Kidney tubule cell (primary cell): ENCODE measurements at regions not wholly inside any gene's neighbourhood (a gene's known extent, or its start where the extent isn't known, plus 50 kb on each side); places are given as distances from the start of the nearest gene placed in this dataset.

Source experiments
- DNase-seq: peaks from one replicate; pipeline ENCODE4 v3.0.0-alpha.2; 2018; ENCODE audit warnings: low spot score

- no peak for DNase-seq
These were observed 402.4 kb upstream of the PTGER4 start for GRCh38 chr5:40277161-40277906.

DNA sequence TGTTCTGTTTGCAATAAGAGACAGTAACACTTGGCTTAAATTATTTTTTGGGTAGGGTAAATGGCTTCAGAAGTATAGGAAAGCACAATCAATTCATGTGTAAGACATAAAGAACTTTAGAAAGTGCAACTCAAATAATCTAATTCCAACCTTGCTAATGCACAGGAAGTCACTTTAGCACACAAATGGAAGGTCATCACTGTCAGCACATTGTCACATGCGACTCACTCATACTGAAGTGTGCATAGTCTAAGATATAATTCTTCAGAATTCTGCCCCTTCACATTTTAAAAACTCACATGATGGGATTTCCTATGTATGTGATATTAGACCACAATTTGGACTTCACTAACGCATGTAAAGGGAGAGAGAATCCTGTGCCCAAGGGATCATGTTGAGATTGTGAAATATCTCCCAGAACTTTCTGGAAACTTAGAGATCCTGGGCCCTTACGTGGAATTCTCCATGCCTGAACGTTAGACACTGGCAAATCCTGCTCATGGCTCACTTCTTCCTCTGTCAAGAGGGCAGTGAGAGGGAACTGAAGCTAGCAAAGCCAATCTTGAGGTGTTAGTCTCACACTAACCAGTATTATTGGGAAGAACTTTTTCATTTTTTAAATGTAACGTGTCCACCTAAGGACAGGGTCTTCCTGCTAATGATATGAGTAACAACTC lies 403.2 kb upstream of the PTGER4 start:
- no peak for DNase-seq

GRCh38 chr5:40274568-40274967 lies 405.1 kb upstream of the PTGER4 start:
- DNase-seq = no peak

- DNase-seq = peak; percentile 3
These were observed 405.8 kb upstream of the PTGER4 start for GRCh38 chr5:40273936-40274335.

DNA sequence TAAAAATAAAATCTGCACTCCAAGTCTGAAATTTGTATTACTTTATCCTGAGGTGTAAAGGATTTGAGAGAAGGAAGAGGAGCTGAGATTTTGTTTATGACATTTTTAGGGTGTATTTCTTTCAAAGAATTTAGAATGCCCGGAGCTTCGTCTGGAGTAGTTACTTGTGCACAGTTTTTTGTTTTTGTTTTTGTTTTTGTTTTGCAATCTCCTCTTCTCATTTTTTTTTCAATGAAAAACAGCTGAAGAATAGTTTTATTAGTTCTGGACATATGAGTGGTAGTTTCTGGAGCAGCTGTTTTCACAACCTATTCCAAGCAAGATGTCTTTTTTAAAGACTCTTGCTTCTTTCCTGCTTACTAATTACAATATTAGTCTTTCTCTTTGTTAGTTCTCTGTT lies 408.2 kb upstream of the PTGER4 start:
- DNase-seq = no peak

GRCh38 chr5:40270274-40270845 lies 409.4 kb upstream of the PTGER4 start:
- no peak for DNase-seq

GRCh38 chr5:40268088-40268487 lies 411.6 kb upstream of the PTGER4 start:
- no peak for DNase-seq

- DNase-seq = no peak
These were observed 412.8 kb upstream of the PTGER4 start for GRCh38 chr5:40266952-40267351.

GRCh38 chr5:40261984-40262383 lies 417.7 kb upstream of the PTGER4 start:
- DNase-seq = no peak

- DNase-seq = no peak
These were observed 419.4 kb upstream of the PTGER4 start for GRCh38 chr5:40260361-40260760.

DNA sequence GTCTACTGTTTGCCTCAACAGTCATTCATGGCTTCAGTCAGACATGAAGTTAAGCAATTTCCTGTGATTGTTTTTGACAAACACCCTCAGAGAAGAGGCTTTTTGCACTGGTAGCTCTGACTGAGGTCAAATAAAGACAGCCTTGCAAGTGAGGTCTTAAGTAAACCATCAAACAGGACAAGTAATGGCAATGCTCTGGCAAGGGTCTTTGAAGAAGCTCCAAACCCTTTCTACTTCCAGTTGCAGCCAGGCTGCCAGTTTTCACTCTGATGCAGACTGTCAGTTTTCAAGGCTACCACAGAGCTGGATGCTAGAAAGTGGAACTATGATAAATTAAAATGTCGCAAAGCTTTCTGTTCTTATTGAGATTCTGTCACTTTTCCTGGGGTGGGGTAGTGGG lies 421.5 kb upstream of the PTGER4 start:
- DNase-seq = no peak

DNA sequence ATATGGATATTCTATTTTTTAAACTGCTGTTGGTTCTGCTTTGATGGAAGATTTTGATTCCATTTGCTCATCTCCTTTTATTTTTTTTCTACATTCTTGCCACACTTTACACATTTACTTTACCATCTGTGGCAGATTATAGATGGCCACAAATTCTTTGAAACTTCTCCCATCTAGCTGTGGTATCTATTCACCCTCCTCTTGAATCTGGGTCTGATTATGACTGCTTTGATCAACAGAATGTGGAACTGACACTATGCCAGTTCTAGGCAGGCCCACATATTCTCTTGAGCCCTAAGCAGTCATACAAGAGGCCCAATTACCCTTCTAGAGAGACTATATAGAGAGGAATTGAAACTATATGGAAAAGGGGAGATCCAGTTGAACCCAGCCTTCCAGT lies 439.0 kb upstream of the PTGER4 start:
- no peak for DNase-seq

- peak; percentile 45 for DNase-seq
These were observed 439.6 kb upstream of the PTGER4 start for GRCh38 chr5:40240111-40240510.

- DNase-seq = peak; percentile 33
These were observed 441.5 kb upstream of the PTGER4 start for GRCh38 chr5:40238066-40238745.

- DNase-seq = no peak
These were observed 444.0 kb upstream of the PTGER4 start for GRCh38 chr5:40235471-40236400.

DNA sequence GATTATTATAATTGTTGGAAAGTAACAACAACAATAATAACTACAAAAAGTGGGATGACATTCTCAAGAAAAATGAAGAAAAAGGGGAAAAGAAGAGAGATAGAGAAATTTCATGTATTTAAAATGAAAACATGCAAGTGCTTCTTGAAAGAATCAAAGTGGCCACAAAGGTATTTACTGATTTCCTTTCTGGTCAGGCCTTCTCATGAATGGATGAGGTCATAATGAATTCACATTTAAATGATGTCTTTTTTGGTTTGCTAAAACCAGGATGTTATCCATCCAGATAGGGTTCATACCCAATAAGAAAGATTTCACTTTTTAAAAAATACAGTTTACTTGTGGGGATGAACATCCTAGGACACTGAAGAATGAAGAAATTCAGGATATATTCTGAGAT lies 446.4 kb upstream of the PTGER4 start:
- no peak for DNase-seq

- DNase-seq = no peak
These were observed 451.8 kb upstream of the PTGER4 start for GRCh38 chr5:40227931-40228330.

- DNase-seq = no peak
These were observed 452.3 kb upstream of the PTGER4 start for GRCh38 chr5:40227366-40227765.

GRCh38 chr5:40226906-40227305 lies 452.8 kb upstream of the PTGER4 start:
- DNase-seq = no peak

DNA sequence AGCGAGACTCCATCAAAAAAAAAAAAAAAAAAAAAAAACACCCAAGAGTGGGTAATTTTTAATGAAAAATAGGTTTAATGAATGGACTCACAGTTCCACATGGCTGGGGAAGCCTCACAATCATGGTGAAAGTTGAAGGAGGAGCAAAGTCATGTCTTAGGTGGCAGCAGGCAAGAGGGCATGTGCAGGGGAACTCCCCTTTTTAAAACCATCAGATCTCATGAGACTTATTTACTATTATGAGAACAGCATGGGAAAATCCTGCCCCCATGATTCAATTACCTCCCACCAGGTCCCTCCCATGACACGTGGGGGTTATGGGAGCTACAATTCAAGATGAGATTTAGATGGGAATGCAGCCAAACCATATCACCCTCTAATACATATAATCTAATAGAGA lies 454.6 kb upstream of the PTGER4 start:
- peak; percentile 29 for DNase-seq

- peak; percentile 66 for DNase-seq
These were observed 455.3 kb upstream of the PTGER4 start for GRCh38 chr5:40224421-40224820.
